HL-60 (cell line): ENCODE measurements at regions not wholly inside any gene's neighbourhood (a gene's known extent, or its start where the extent isn't known, plus 50 kb on each side); places are given as distances from the start of the nearest gene placed in this dataset.

Experiments
- POLR2AphosphoS5 ChIP-seq: IDR thresholded peaks from 2 replicates; pipeline ENCODE4 v1.6.1; 2012; ENCODE audit warnings: low read depth
- SPI1 ChIP-seq: IDR thresholded peaks from 2 replicates; pipeline ENCODE4 v1.6.1; 2012; ENCODE audit warnings: low read depth, mild to moderate bottlenecking, borderline replicate concordance
- TF ChIP-seq, protein P1 (sequence below): IDR thresholded peaks from one replicate; pipeline ENCODE4 v1.5.1; 2011; ENCODE audit warnings: low read length, control low read depth, inconsistent platforms; ENCODE audit not compliant: insufficient read depth
- TF ChIP-seq, protein P2 (sequence below): IDR thresholded peaks from 2 replicates; pipeline ENCODE4 v1.6.1; 2012; ENCODE audit warnings: low read depth; ENCODE audit not compliant: insufficient replicate concordance

DNA sequence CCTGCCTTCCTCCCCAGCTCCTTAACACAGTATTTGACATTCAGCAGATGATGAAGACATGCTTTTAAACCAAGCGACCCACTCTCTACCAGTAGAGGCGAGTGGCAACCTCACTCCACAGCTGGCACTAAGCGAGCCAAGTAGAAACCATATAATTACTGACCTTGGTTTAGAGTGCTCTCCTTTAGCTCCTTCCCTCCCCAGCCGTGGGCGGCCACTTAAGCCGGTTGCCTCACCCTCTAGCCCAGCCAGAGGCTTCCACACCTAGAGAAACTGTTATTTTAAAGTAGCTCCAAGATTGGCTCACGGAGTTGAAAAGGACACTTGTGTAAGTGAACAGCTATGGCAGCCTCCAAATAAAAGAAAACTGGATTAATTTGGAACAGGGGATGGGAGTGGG is 109.1 kb upstream of the CRHR1 start:
- TF ChIP-seq, protein P1, sequence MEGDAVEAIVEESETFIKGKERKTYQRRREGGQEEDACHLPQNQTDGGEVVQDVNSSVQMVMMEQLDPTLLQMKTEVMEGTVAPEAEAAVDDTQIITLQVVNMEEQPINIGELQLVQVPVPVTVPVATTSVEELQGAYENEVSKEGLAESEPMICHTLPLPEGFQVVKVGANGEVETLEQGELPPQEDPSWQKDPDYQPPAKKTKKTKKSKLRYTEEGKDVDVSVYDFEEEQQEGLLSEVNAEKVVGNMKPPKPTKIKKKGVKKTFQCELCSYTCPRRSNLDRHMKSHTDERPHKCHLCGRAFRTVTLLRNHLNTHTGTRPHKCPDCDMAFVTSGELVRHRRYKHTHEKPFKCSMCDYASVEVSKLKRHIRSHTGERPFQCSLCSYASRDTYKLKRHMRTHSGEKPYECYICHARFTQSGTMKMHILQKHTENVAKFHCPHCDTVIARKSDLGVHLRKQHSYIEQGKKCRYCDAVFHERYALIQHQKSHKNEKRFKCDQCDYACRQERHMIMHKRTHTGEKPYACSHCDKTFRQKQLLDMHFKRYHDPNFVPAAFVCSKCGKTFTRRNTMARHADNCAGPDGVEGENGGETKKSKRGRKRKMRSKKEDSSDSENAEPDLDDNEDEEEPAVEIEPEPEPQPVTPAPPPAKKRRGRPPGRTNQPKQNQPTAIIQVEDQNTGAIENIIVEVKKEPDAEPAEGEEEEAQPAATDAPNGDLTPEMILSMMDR = no peak
- TF ChIP-seq POLR2AphosphoS5 (no peak), SPI1 (no peak)
- TF ChIP-seq, protein P2, sequence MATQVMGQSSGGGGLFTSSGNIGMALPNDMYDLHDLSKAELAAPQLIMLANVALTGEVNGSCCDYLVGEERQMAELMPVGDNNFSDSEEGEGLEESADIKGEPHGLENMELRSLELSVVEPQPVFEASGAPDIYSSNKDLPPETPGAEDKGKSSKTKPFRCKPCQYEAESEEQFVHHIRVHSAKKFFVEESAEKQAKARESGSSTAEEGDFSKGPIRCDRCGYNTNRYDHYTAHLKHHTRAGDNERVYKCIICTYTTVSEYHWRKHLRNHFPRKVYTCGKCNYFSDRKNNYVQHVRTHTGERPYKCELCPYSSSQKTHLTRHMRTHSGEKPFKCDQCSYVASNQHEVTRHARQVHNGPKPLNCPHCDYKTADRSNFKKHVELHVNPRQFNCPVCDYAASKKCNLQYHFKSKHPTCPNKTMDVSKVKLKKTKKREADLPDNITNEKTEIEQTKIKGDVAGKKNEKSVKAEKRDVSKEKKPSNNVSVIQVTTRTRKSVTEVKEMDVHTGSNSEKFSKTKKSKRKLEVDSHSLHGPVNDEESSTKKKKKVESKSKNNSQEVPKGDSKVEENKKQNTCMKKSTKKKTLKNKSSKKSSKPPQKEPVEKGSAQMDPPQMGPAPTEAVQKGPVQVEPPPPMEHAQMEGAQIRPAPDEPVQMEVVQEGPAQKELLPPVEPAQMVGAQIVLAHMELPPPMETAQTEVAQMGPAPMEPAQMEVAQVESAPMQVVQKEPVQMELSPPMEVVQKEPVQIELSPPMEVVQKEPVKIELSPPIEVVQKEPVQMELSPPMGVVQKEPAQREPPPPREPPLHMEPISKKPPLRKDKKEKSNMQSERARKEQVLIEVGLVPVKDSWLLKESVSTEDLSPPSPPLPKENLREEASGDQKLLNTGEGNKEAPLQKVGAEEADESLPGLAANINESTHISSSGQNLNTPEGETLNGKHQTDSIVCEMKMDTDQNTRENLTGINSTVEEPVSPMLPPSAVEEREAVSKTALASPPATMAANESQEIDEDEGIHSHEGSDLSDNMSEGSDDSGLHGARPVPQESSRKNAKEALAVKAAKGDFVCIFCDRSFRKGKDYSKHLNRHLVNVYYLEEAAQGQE = no peak
